SJSA1 (cell line): ENCODE measurements at regions not wholly inside any gene's neighbourhood (a gene's known extent, or its start where the extent isn't known, plus 50 kb on each side); places are given as distances from the start of the nearest gene placed in this dataset.
"Not testable (repeated sequence)": the region's sequence is repeated elsewhere in the genome, so short reads cannot be mapped to it uniquely, and the experiment has no call there.

Source experiments
- DNase-seq, 2 experiments: peaks; one replicate each; pipeline ENCODE4 v3.0.0-alpha.2; 2015 to 2020; ENCODE audit warnings: low spot score in 2 of 2, low read depth in 1 of 2
- H3K27ac ChIP-seq: fragments of 250-450 bp; sonication (Bioruptor Pico); 2 replicates; pipeline ENCODE4 v1.5.1; 2020; ENCODE audit warnings: mild to moderate bottlenecking, moderate library complexity
- H3K27me3 ChIP-seq: fragments of 250-450 bp; sonication (Bioruptor Pico); replicated peaks from 2 replicates; pipeline ENCODE4 v1.5.1; 2020; ENCODE audit warnings: mild to moderate bottlenecking, moderate library complexity
- H3K36me3 ChIP-seq: fragments of 250-450 bp; sonication (Bioruptor Pico); 2 replicates; pipeline ENCODE4 v1.5.1; 2020; ENCODE audit warnings: mild to moderate bottlenecking
- H3K4me1 ChIP-seq: fragments of 250-450 bp; sonication (Bioruptor Pico); replicated peaks from 2 replicates; pipeline ENCODE4 v1.6.1; 2021; ENCODE audit warnings: mild to moderate bottlenecking
- H3K4me3 ChIP-seq: fragments of 250-450 bp; sonication (Bioruptor Pico); 2 replicates; pipeline ENCODE4 v1.5.1; 2020; ENCODE audit warnings: mild to moderate bottlenecking
- H3K9me3 ChIP-seq: fragments of 250-450 bp; sonication (Bioruptor Pico); replicated peaks from 2 replicates; pipeline ENCODE4 v1.5.1; 2020; ENCODE audit warnings: mild to moderate bottlenecking

DNA sequence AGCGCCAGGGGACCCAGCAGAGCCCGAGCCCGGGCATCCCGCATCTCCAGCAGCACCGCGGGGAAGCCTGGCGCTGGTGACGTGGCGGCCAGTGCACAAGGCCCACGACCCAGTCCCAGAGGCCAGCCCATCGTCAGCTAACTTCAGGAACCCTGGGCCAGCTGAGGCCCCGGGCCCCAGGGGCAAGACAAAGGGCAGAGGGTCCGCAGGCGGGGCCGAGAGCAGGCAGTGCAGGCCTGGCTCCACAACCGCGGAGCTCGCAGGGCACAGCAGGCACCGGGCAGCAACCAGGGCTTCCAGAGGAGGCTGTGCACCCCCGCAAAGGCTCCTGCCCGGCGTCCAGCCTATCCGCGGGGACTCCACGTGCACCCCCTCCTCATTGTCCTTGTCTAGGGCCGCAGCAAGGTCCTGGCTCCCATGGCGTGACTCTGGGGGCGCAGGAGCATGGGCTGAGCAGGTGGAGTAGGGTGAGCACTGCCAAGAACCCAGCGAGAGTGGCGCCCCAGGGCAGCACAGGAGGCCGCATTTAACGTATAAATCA is 352.5 kb downstream of the KCNJ18 start:
- H3K27ac ChIP-seq, H3K4me1 ChIP-seq, H3K36me3 ChIP-seq, H3K4me3 ChIP-seq, H3K27me3 ChIP-seq, DNase-seq, H3K9me3 ChIP-seq: not testable (repeated sequence)

DNA sequence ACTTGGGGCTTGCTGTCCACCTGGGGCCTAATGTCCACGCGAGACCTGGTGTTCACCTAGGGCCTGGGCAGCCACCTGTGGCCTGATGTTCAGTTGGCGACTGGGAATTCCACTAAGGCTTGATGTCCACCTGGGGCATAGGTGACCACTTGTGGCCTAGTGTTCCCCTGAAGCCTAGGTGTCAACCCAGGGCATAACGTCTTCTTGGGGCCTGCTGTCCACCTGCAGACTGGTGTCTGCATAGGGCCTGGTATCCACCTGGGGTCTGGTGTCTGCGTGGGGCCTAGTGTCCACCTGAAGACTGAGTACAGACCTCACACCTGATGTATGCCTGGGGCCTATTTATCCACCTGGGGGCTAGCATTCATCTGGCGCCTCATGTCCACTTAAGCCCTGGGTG is 355.2 kb downstream of the KCNJ18 start:
- not testable (repeated sequence) for H3K4me1 ChIP-seq, H3K4me3 ChIP-seq, H3K27ac ChIP-seq, H3K27me3 ChIP-seq, H3K36me3 ChIP-seq, H3K9me3 ChIP-seq, DNase-seq

DNA sequence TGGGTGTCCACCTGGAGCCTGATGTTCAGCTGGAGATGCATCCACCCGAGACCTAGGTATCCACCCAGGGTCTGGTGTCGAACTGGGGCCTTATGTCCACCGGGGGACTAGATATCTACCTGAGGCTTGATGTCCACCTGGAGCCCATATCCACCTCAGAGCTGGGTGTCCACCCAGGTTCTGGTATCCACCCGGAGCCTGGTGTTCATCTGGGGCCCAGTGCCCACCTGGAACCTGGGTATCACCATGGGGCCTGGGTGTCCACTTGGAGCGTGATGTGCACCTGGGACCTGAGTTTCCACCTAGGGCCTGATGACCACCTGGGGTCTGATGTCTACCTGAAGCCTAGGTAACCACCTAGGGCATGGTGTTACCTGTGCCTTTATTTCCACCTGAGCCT is 355.9 kb downstream of the KCNJ18 start:
- not testable (repeated sequence) for H3K36me3 ChIP-seq, H3K4me1 ChIP-seq, DNase-seq, H3K27me3 ChIP-seq, H3K4me3 ChIP-seq, H3K9me3 ChIP-seq, H3K27ac ChIP-seq

GRCh38 chr17:22050766-22051165 is 358.4 kb downstream of the KCNJ18 start:
- not testable (repeated sequence) for DNase-seq, H3K36me3 ChIP-seq, H3K27ac ChIP-seq, H3K4me1 ChIP-seq, H3K4me3 ChIP-seq, H3K9me3 ChIP-seq, H3K27me3 ChIP-seq

- not testable (repeated sequence) for DNase-seq, H3K36me3 ChIP-seq, H3K9me3 ChIP-seq, H3K4me1 ChIP-seq, H3K4me3 ChIP-seq, H3K27ac ChIP-seq, H3K27me3 ChIP-seq
Observed at GRCh38 chr17:22052715-22053114, 360.4 kb downstream of the KCNJ18 start.

DNA sequence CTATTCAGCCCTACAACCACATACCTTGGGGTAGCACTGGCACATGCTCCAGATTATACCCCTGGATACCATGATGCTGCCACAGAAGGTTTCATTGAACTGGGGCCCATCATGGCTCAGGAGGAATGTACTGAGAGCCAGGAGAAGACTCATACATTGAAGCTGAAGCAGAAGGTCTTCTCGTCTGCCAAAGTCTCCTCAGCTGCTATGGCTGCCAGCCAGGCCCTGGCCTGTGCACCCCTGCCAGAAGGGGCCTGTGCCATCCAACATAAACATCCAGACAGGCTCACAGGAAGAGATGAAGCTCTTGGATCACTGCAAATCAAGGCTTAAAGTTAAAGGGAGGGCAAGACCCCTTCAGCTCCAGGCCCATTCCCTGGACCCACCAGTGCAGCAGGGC is 364.2 kb downstream of the KCNJ18 start:
- H3K4me1 ChIP-seq, H3K9me3 ChIP-seq, H3K4me3 ChIP-seq, H3K27me3 ChIP-seq, H3K27ac ChIP-seq, H3K36me3 ChIP-seq, DNase-seq: not testable (repeated sequence)

GRCh38 chr17:22075918-22076317 is 383.6 kb downstream of the KCNJ18 start:
- H3K4me3 ChIP-seq, H3K4me1 ChIP-seq, DNase-seq, H3K9me3 ChIP-seq, H3K27ac ChIP-seq, H3K36me3 ChIP-seq, H3K27me3 ChIP-seq: not testable (repeated sequence)

DNA sequence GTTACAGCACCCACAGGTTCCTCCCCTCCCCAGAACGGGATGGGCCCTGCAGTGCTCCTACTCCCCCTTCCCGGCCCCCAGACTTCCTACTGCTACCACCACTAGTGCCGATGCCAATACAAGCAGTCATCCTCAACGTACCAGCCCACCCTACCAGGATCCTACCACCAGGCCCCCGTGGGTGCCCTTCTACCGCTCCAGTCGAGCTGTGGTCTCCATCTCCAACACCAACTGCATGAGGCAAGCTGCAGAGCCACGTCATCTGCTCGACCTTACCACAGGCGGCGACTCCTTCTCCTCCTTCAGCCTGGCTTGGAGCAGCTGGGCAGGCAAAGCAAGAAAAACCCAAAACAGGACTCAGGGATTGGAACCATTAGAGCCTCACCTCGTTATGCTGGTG is 396.3 kb downstream of the KCNJ18 start:
- H3K36me3 ChIP-seq, H3K4me1 ChIP-seq, H3K27me3 ChIP-seq, H3K9me3 ChIP-seq, H3K27ac ChIP-seq, DNase-seq, H3K4me3 ChIP-seq: not testable (repeated sequence)

- DNase-seq, result no peak
- Histone ChIP-seq H3K4me3 (no peak overlapping the region), H3K4me1 (no peaks in the 10 kb centered on the region), H3K27me3 (no peaks in the 10 kb centered on the region), H3K36me3 (no peaks in the 10 kb centered on the region), H3K9me3 (no peaks in the 10 kb centered on the region), H3K27ac (no peak overlapping the region)
Observed at GRCh38 chr17:22090263-22090935, 398.1 kb downstream of the KCNJ18 start.

DNA sequence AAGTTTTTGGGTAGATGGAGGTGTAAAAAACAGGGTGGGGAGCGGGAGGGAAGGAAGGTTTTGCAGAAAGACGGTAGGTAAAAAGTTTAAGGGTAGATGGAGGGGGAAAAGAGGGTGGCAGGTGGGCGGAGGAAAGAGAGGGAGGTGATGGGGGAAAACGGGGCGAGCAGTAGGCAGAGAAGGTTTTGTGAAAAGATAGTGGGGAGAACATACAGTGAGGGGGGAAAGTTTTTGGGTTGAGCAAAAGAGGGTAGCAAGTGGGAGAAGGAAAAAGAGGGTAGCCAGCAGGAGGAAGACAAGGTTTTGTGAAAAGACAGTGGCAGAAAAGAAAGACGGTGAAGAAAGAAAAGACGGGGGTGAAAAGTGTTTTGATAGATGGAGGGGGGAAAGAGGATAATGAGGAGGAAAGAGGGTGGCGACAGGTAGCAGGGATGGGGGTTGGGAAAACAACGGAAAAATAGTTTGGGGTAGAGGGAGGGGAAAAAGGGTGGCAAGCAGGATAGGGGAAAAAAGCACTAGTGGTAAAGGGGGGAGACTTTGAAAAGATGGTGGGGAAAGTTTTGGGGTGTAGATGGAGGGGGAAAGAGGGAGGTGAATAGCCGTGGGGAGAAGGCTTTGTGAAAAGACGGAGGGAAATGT is 398.8 kb downstream of the KCNJ18 start:
- H3K27ac ChIP-seq, H3K4me3 ChIP-seq, H3K27me3 ChIP-seq, H3K9me3 ChIP-seq, DNase-seq, H3K4me1 ChIP-seq, H3K36me3 ChIP-seq: not testable (repeated sequence)

DNA sequence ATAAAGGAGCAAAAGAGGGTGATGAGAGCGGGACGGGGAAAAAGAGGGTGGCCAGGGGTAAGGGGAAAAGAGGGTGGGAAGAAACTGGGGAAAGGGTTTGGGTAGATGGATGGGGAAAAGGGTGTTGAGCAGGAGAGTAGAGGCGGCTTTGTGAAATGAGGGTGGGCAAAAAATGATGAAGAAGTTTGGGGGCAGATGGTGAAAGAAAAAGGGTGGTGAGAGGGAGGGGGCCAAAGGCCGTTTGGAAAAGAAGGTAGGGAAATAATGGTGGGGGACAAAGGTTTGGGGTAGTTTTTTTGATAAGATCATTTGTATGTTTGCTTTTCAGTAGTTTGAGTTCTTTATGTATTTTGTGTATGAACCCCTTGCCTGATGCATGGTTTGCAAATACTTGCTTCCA is 399.5 kb downstream of the KCNJ18 start:
- not testable (repeated sequence) for H3K27me3 ChIP-seq, H3K4me3 ChIP-seq, DNase-seq, H3K36me3 ChIP-seq, H3K27ac ChIP-seq, H3K9me3 ChIP-seq, H3K4me1 ChIP-seq

GRCh38 chr17:22095414-22095813 is 403.1 kb downstream of the KCNJ18 start:
- not testable (repeated sequence) for H3K4me3 ChIP-seq, H3K36me3 ChIP-seq, H3K27me3 ChIP-seq, H3K27ac ChIP-seq, DNase-seq, H3K4me1 ChIP-seq, H3K9me3 ChIP-seq

GRCh38 chr17:22099633-22100032 is 407.3 kb downstream of the KCNJ18 start:
- H3K4me3 ChIP-seq, DNase-seq, H3K27me3 ChIP-seq, H3K36me3 ChIP-seq, H3K9me3 ChIP-seq, H3K27ac ChIP-seq, H3K4me1 ChIP-seq: not testable (repeated sequence)

GRCh38 chr17:22102177-22102576 is 409.9 kb downstream of the KCNJ18 start:
- Histone ChIP-seq H3K27me3 (no peaks in the 10 kb centered on the region), H3K27ac (no peak overlapping the region), H3K9me3 (no peaks in the 10 kb centered on the region), H3K4me3 (no peak overlapping the region), H3K4me1 (no peaks in the 10 kb centered on the region), H3K36me3 (no peaks in the 10 kb centered on the region)
- DNase-seq, result no peak

DNA sequence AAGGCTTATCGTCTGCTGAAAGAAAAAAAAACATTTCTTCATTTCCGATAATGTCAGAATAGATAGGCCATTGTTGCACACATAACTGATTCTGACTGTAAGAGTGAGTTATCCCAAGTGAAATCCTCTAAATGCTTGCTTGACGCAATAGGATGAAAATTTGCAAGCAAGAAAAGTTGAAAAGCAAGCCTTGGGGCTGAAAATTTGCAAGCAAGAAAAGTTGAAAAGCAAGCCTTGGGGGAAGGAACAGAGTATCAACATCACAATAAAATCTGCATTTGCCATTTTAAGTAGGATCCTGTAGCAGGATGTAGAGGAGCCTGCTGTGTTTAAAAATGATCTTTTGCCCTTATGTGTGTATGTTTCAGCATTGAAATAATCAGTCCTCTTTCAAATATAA is 424.4 kb downstream of the KCNJ18 start:
- H3K4me3 ChIP-seq, DNase-seq, H3K4me1 ChIP-seq, H3K27me3 ChIP-seq, H3K27ac ChIP-seq, H3K9me3 ChIP-seq, H3K36me3 ChIP-seq: not testable (repeated sequence)
